OCI-LY7 (cell line): ENCODE measurements at regions not wholly inside any gene's neighbourhood (a gene's known extent, or its start where the extent isn't known, plus 50 kb on each side); places are given as distances from the start of the nearest gene placed in this dataset.

Experiments
- EZH2phosphoT487 ChIP-seq: fragments of 200-600 bp; sonication (generic); IDR thresholded peaks from 2 replicates; pipeline ENCODE4 v1.6.1; 2018; ENCODE audit warnings: low read depth, borderline replicate concordance, mild to moderate bottlenecking, mixed run types, antibody characterized with exemption, low read length, moderate library complexity, mixed read lengths
- TF ChIP-seq, protein P1 (sequence below): fragments of 200-600 bp; sonication (generic); conservative IDR thresholded peaks from 2 replicates; pipeline ENCODE4 v1.5.1; 2014; ENCODE audit warnings: mild to moderate bottlenecking, antibody characterized with exemption, low read length, moderate library complexity, mixed read lengths

DNA sequence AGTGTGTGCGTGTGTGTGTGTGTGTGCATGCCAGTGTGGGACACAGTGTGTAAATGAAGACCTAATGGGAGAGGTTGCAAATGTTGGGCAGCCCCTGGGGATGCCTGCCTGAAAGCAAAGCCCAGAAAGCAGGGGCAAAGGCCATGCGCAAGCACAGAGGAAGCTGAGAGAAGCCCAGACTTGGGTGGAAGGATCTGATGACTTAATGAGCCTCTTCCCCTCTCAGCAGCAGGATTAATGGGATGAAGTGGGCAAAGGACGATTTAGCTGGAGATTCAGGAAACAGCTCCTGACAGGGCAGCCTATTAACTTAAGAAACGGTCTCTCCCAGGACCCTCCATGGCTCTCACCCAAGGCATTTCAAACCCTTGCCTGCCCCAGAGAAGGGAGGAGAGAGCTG, 107.3 kb downstream of the EFNB1 start:
- TF ChIP-seq, protein P1, sequence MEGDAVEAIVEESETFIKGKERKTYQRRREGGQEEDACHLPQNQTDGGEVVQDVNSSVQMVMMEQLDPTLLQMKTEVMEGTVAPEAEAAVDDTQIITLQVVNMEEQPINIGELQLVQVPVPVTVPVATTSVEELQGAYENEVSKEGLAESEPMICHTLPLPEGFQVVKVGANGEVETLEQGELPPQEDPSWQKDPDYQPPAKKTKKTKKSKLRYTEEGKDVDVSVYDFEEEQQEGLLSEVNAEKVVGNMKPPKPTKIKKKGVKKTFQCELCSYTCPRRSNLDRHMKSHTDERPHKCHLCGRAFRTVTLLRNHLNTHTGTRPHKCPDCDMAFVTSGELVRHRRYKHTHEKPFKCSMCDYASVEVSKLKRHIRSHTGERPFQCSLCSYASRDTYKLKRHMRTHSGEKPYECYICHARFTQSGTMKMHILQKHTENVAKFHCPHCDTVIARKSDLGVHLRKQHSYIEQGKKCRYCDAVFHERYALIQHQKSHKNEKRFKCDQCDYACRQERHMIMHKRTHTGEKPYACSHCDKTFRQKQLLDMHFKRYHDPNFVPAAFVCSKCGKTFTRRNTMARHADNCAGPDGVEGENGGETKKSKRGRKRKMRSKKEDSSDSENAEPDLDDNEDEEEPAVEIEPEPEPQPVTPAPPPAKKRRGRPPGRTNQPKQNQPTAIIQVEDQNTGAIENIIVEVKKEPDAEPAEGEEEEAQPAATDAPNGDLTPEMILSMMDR: no peak
- no peak for TF ChIP-seq EZH2phosphoT487
